Activated CD8-positive, alpha-beta T cell treated with anti-CD3 and anti-CD28 coated beads for 36 hours (primary cell): ENCODE measurements at regions not wholly inside any gene's neighbourhood (a gene's known extent, or its start where the extent isn't known, plus 50 kb on each side); places are given as distances from the start of the nearest gene placed in this dataset.
"Not testable (repeated sequence)": the region's sequence is repeated elsewhere in the genome, so short reads cannot be mapped to it uniquely, and the experiment has no call there.

Experiments
- ATAC-seq: fragments of 200-7000 bp; cut with Tn5 transposase; one replicate; pipeline ENCODE4 v1.10.0; 2021; ENCODE audit warnings: mild to moderate bottlenecking, moderate library complexity
- CTCF ChIA-PET: fragments of 350-600 bp; sonication (Branson Sonifier 250); formaldehyde crosslinking; loops from one replicate; lab custom pipeline; 2021; ENCODE audit warnings: antibody characterized with exemption; lab: Charles Lee
- POLR2A ChIA-PET: fragments of 350-600 bp; sonication (Branson Sonifier 250); formaldehyde crosslinking; loops from one replicate; lab custom pipeline; 2021; ENCODE audit warnings: antibody characterized with exemption; lab: Charles Lee
- DNase-seq: peaks from one replicate; pipeline ENCODE4 v3.0.0-alpha.2; 2020
- H3K27ac Mint-ChIP-seq: one replicate; pipeline ENCODE4 v1.8.0; 2021; ENCODE audit warnings: mild to moderate bottlenecking, mixed read lengths
- H3K27me3 Mint-ChIP-seq: one replicate; pipeline ENCODE4 v1.8.0; 2021; ENCODE audit warnings: mixed read lengths
- H3K36me3 Mint-ChIP-seq: one replicate; pipeline ENCODE4 v1.8.0; 2021; ENCODE audit warnings: low read depth, mixed read lengths
- H3K4me1 Mint-ChIP-seq: one replicate; pipeline ENCODE4 v1.8.0; 2021; ENCODE audit warnings: low read depth, mixed read lengths
- H3K4me3 Mint-ChIP-seq: one replicate; pipeline ENCODE4 v1.8.0; 2021; ENCODE audit warnings: mild to moderate bottlenecking, moderate library complexity, mixed read lengths
- H3K9me3 Mint-ChIP-seq: one replicate; pipeline ENCODE4 v1.8.0; 2021; ENCODE audit warnings: mixed read lengths
- CTCF ChIP-seq: fragments of 200-600 bp; IDR thresholded peaks from one replicate; pipeline ENCODE4 v1.8.0; 2022; ENCODE audit warnings: antibody characterized with exemption, mild to moderate bottlenecking
- intact Hi-C: fragments of 100-400 bp; cut with micrococcal nuclease; formaldehyde crosslinking; loops from one replicate; pipeline ENCODE4 v1.10.0; 2022

GRCh38 chr9:92228628-92229027 lies 64.9 kb downstream of the IARS1 start:
- Mint-ChIP-seq H3K4me3 (no peak overlapping the region), H3K4me1 (no peaks in the 10 kb centered on the region), H3K27me3 (no peaks in the 10 kb centered on the region), H3K36me3 (peaks cover 70% of the 10 kb centered on the region), H3K27ac (no peak overlapping the region), H3K9me3 (no peaks in the 10 kb centered on the region)
- no peak for ATAC-seq
- ChIA-PET POLR2A (interaction anchor here (0.6 to 1.0 kb wide), 2 partner anchors 37 to 47 kb away, joined by 3 read pairs; no protein-coding TSS in a partner anchor), CTCF (no interaction called here)
- intact Hi-C loops = no loop called here
- DNase-seq = no peak
- no peak for TF ChIP-seq CTCF

- intact Hi-C loops = no loop called here
- DNase-seq (no peak), ATAC-seq (no peak)
- Mint-ChIP-seq H3K36me3 (peaks cover 67% of the 10 kb centered on the region), H3K4me1 (no peaks in the 10 kb centered on the region), H3K4me3 (no peak overlapping the region), H3K9me3 (peaks cover 6% of the 10 kb centered on the region), H3K27ac (peak overlapping the region; percentile 26), H3K27me3 (no peaks in the 10 kb centered on the region)
- no peak for TF ChIP-seq CTCF
- POLR2A ChIA-PET = interaction anchor here (2.3 kb wide), 1 partner anchor 11 kb away, joined by 6 read pairs; no protein-coding TSS in a partner anchor
- CTCF ChIA-PET = interaction anchor here (1.1 kb wide), 1 partner anchor 19 kb away, joined by 4 read pairs; no protein-coding TSS in a partner anchor
These were observed 69.3 kb downstream of the IARS1 start for GRCh38 chr9:92224177-92224576.

GRCh38 chr9:92223758-92224157 lies 69.7 kb downstream of the IARS1 start:
- ChIA-PET POLR2A (interaction anchor here (2.3 kb wide), 1 partner anchor 10 kb away, joined by 6 read pairs; no protein-coding TSS in a partner anchor), CTCF (interaction anchor here (1.1 to 2.1 kb wide), 2 partner anchors 19 to 84 kb away, joined by 4 to 5 read pairs; no protein-coding TSS in a partner anchor)
- Mint-ChIP-seq H3K4me1 (no peaks in the 10 kb centered on the region), H3K36me3 (peaks cover 68% of the 10 kb centered on the region), H3K27me3 (no peaks in the 10 kb centered on the region), H3K9me3 (peaks cover 6% of the 10 kb centered on the region), H3K4me3 (no peak overlapping the region), H3K27ac (no peak overlapping the region)
- ATAC-seq (no peak), DNase-seq (no peak)
- intact Hi-C loops = no loop called here
- TF ChIP-seq CTCF = no peak

- no peaks in the 10 kb centered on the region for H3K9me3 Mint-ChIP-seq
- POLR2A ChIA-PET = no interaction called here
- TF ChIP-seq CTCF = no peak
- intact Hi-C loops = no loop called here
- ATAC-seq (no peak), DNase-seq (no peak)
- no peaks in the 10 kb centered on the region for H3K27me3 Mint-ChIP-seq
- CTCF ChIA-PET = no interaction called here
- H3K4me1 Mint-ChIP-seq = no peaks in the 10 kb centered on the region
- no peak overlapping the region for H3K27ac Mint-ChIP-seq
- H3K36me3 Mint-ChIP-seq = peaks cover 54% of the 10 kb centered on the region
- H3K4me3 Mint-ChIP-seq = no peak overlapping the region
These were observed 84.6 kb downstream of the IARS1 start for GRCh38 chr9:92208693-92209524.

- Mint-ChIP-seq H3K36me3 (peaks cover 32% of the 10 kb centered on the region), H3K27me3 (no peaks in the 10 kb centered on the region), H3K4me3 (no peak overlapping the region), H3K27ac (no peak overlapping the region), H3K9me3 (no peaks in the 10 kb centered on the region), H3K4me1 (no peaks in the 10 kb centered on the region)
- TF ChIP-seq CTCF = no peak
- POLR2A ChIA-PET = interaction anchor here (1.1 kb wide), 1 partner anchor 13 kb away, joined by 3 read pairs; no protein-coding TSS in a partner anchor
- CTCF ChIA-PET = interaction anchor here (1.3 kb wide), 1 partner anchor 66 kb away, joined by 3 read pairs; no protein-coding TSS in a partner anchor
- intact Hi-C loops = no loop called here
- no peak for DNase-seq
- ATAC-seq = no peak
These were observed 87.0 kb downstream of the IARS1 start for GRCh38 chr9:92206488-92206887.

GRCh38 chr9:92203887-92204286 lies 88.7 kb upstream of the SPTLC1 start:
- intact Hi-C loops, H3K27me3 Mint-ChIP-seq, H3K4me3 Mint-ChIP-seq, H3K36me3 Mint-ChIP-seq, POLR2A ChIA-PET, ATAC-seq, H3K4me1 Mint-ChIP-seq, H3K9me3 Mint-ChIP-seq, DNase-seq, H3K27ac Mint-ChIP-seq: not testable (repeated sequence)
- CTCF ChIA-PET = interaction anchor here (2.0 kb wide), 1 partner anchor 64 kb away, joined by 8 read pairs; no protein-coding TSS in a partner anchor

- POLR2A ChIA-PET, H3K27me3 Mint-ChIP-seq, ATAC-seq, H3K27ac Mint-ChIP-seq, H3K4me3 Mint-ChIP-seq, intact Hi-C loops, CTCF ChIA-PET, H3K4me1 Mint-ChIP-seq, H3K36me3 Mint-ChIP-seq, DNase-seq: not testable (repeated sequence)
- H3K9me3 Mint-ChIP-seq = peaks cover 10% of the 10 kb centered on the region
These were observed 83.0 kb upstream of the SPTLC1 start for GRCh38 chr9:92198237-92198636.
